ENCODE measurements at regions not wholly inside any gene's neighbourhood (a gene's known extent, or its start where the extent isn't known, plus 50 kb on each side); places are given as distances from the start of the nearest gene placed in this dataset.
"Not testable (repeated sequence)": the region's sequence is repeated elsewhere in the genome, so short reads cannot be mapped to it uniquely, and the experiment has no call there.

GRCh38 chr4:87919941-87920340 lies 55.6 kb upstream of the SPP1 start:
- DNase-seq (ENCODE audit: low read depth in 1 of 2, low spot score in 1 of 2): no peak
- in situ Hi-C loops (cut with HindIII; ENCODE audit: low pct_unique_long_range_greater_than_20kb, low sequenced_read_pairs): no loop called here
- no peak for TF ChIP-seq JUND (IDR thresholded peaks at IDR 0.05; ENCODE audit: low read depth)

DNA sequence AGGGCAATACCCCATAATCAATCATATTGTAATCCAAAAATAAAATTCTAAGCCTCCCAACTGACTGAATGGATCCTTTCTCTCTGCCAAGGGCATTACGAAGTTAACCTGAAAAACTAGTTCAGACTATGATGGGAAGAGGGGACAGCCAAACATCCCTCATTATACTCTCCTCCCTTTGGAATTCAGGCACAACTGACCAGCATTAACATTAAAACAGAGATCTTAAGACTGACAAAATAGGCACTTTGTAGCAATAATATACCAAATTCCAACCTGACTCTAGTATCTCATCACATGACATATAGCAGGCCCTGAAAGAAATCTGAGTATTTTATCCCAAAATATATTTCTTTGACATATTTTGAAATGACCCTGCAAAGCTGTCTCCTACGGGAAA lies 55.0 kb upstream of the SPP1 start:
- no peak for TF ChIP-seq JUND (IDR thresholded peaks at IDR 0.05; ENCODE audit: low read depth)
- DNase-seq (ENCODE audit: low read depth in 1 of 2, low spot score in 1 of 2): peak in 1 of 2 experiments; percentile 27
- in situ Hi-C loops (cut with HindIII; ENCODE audit: low pct_unique_long_range_greater_than_20kb, low sequenced_read_pairs): no loop called here

DNA sequence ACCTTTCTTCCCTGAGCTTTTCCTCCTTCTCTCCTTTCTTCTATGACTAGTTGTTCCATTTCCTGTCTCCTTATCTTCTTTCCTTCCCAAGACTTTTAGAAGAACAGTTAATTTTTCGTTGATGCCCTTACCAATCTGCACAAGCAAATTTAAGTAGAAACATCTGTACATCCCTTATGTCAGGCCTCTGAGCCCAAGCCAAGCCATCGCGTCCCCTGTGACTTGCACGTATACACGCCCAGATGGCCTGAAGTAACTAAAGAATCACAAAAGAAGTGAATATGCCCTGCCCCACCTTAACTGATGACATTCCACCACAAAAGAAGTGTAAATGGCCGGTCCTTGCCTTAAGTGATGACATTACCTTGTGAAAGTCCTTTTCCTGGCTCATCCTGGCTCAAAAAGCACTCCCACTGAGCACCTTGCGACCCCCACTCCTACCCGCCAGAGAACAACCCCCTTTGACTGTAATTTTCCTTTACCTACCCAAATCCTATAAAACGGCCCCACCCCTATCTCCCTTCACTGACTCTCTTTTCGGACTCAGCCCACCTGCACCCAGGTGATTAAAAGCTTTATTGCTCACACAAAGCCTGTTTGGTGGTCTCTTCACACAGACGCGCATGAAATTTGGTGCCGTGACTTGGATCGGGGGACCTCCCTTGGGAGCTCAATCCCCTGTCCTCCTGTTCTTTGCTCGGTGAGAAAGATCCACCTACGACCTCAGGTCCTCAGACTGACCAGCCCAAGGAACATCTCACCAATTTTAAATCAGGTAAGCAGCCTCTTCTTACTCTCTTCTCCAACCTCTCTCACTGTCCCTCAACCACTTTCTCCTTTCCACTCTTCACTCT lies 53.7 kb upstream of the SPP1 start:
- in situ Hi-C loops (cut with HindIII; ENCODE audit: low pct_unique_long_range_greater_than_20kb, low sequenced_read_pairs); DNase-seq (ENCODE audit: low read depth in 1 of 2, low spot score in 1 of 2): not testable (repeated sequence)

- DNase-seq (ENCODE audit: low read depth in 1 of 2, low spot score in 1 of 2); in situ Hi-C loops (cut with HindIII; ENCODE audit: low pct_unique_long_range_greater_than_20kb, low sequenced_read_pairs): not testable (repeated sequence)
These were observed 51.4 kb upstream of the SPP1 start for GRCh38 chr4:87924146-87924545.
